NAMALWA (cell line): ENCODE measurements at regions not wholly inside any gene's neighbourhood (a gene's known extent, or its start where the extent isn't known, plus 50 kb on each side); places are given as distances from the start of the nearest gene placed in this dataset.
"Not testable (repeated sequence)": the region's sequence is repeated elsewhere in the genome, so short reads cannot be mapped to it uniquely, and the experiment has no call there.

ENCODE experiments used
- DNase-seq: peaks from one replicate; pipeline ENCODE4 v3.0.0-alpha.2; 2015; ENCODE audit warnings: low spot score

DNA sequence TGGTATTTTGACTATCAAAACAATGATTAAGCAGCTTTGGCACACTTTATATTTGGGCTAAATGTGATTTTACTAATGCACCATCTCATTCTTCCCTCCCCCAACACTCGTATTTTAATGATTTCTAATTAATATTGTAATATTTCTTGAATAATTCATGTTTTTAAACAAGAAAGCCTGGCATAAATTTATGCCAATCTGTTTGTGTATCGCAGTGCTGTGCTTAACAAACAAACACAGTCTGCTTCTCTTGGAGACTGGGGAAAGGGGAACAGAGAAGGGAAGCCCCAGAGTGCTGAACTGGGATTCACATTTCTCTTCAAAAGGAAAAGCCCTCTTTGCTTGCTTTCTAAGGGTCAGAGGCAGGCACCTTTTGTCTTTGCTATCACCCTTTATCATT, 496.9 kb upstream of the STXBP6 start:
- DNase-seq = no peak

DNA sequence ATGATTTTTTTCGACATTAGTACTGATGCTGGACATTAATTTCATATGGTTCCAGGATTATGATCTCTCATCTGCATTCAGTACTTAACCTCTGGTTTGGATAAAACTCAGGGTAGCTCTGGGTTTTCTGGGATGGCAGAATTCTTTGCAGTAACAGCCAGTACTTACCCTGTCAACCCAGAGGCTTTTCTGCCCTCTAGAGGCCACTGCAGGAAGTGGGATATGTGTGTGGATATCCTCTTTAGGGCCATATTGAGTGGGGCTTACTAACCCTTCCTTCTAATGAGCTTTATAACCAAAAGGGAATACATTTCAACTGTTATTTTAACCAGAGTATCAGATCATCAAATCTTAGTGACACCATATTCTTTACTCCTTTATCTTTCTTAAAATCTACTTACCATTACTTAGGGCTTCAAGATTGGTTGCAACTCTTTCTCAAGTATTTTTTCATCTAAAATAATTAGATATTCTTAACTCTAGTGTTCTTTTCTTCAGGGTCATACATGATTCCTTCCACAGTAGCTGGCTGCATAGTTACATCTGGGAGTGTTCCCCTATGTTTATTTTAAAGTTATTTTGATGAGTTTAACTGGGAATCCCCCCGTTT, 488.0 kb upstream of the STXBP6 start:
- peak; percentile 66 for DNase-seq

DNA sequence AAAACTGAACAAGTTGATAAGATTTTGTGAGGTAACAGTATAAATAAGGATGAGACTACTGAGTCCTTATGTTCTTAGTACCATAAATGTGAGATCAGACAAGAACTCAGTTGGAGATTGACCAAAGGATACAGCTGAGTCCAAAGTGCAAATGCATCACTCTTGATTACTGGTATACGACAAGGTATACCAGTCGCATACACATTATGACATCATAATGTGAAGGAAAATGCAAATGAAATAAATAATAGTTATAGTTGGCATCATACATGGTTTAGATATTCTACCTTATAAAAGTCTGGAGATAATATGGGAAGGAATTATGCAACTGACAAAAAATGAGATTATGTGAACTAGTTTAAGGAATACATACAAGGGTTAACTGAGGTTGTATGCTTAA, 476.3 kb upstream of the STXBP6 start:
- DNase-seq = no peak

DNA sequence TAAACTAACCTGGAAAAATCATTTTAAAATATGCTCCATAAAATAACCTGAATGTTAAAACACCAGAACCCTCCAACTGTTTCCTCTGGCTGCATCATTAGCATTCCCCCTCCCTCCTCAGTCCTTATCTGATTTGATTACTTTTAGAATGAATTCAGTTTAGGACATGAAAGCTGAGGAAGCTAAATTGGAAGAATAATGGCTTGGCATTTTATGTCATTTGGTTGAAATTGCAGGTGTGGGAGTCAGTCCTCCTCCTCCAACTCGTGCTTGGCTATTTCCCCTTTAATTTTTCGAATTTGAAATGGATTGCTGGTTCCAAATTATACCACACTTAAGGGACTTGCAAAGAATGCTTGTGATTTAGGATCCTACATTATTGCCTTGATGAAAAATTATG, 473.0 kb upstream of the STXBP6 start:
- no peak for DNase-seq

DNA sequence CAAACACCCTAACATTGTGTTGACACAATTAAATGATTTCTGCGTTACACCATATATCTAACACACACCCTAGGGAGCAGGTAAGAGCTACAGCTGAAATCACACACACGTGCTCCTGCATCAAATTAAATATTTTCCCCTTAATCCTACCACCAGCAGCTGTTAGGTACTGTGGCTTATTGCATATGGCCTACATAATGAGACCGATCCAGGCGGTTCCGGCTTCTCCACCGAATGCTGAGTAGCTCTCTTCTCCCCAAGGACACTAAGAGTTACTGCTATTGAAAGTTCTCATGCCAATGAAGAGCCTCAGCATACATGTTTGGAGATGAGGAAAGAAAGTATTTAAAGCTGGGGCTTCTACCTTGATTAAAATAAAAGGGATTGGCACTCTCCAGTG, 472.2 kb upstream of the STXBP6 start:
- no peak for DNase-seq

DNA sequence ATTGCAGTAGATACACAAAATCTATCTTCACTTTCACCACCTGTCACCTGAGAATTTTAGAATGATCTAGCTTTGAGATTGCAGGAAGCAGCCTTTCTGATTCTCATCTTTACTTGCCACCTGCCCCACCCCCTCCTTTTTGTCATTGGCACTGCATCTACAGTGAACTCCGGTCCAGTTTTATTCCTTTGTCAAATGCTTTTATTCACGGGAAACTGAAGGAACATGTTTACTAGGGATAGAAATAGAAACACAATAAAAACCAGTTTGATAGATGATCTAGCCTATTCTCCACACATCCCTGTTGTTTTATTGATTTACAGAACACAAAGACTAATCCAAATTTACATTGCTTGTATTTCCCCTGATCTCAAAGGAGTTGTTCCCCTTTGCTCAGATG, 471.7 kb upstream of the STXBP6 start:
- no peak for DNase-seq

DNA sequence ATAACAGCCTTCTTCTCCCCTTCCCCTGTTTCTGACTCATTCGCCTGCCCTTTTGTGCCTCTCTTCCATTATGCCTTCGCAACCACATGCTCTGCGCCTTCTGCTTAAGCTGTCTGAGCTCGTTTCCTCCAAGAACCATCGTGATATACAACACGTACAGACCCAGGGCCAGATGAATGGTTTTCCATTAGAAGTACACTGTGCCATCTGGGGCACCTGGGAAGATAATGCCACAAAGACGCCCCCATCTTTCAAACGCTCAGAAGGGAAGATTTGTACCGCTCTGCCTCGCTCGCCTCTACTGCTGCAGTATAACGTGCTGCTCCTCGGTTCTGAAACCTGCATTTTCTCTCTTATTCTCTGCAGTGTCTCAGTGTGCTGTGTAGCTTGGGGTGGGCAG, 470.9 kb upstream of the STXBP6 start:
- DNase-seq = no peak

DNA sequence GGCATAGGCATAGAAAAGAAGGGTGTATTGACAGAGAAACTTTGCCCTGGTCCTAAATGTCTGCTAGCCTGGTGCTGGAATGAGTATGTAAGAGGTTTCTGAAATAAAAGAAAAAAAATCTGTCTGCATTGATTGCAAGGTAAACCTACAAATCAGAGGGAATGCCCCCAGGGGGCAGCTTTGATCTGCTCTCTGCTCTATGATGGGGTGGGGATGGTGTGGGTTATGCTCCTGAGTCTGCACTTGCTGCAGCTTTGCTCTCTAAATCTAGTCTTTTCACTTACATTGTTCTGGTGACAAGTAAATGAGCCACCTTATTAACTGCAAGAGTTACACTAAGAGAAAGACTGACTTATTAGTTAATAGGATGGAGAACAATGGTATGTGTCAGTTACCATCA, 468.4 kb upstream of the STXBP6 start:
- DNase-seq = no peak

DNA sequence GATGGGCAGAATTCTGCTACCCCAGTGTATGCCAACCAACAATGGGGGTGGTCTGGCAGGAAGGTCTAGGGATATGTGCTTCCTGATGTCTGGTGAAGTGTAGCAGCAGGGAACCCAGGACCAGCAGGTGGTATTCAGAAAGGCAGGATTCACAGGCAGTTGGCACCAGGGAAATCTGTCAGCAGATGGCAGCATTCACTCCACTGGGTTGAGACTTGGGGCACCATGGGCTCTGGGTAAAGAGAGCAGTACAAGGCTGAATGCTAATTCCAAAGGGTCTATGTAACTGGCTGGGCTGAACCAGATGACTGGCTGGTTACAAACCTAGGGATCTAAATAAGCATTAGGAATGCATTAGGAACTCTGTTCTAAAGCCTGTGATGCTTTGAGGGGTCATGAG, 466.9 kb upstream of the STXBP6 start:
- no peak for DNase-seq

DNA sequence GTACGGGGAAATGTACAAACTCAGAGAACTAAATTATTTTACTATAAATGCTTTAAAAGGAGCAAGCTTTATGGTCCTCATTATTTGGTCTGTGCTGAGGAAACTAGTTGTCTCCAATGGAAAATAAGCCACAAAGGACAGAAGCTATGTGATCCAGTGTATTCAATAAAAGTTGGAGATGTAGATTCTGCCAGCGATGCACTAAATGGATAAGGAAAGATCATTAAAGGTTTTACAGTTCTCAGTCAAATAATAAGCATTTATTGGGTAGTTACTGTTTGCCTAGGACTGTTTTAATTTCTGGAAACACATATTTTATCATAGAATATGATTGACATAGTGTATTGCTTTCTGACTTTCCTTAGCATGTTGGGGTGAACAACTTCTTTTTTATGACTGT, 458.9 kb upstream of the STXBP6 start:
- DNase-seq = no peak

DNA sequence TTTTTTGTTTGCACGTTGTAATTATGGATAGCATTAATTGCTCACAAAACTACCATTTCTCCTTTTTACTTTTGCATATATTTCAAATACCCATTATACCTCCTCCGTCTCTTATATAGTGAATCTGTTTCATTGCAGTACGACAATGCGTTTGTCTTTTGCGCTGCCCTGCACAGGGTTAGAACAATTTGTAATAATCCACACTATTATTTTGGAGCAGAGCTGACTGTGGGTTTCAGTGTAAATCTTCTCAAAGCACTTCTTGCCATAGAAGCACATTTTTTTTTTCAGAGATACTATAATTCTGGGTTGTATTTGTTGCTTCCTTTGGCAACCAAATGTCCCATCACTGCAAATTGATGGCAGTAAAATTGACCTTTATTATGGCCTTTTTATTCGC, 451.8 kb upstream of the STXBP6 start:
- no peak for DNase-seq

DNA sequence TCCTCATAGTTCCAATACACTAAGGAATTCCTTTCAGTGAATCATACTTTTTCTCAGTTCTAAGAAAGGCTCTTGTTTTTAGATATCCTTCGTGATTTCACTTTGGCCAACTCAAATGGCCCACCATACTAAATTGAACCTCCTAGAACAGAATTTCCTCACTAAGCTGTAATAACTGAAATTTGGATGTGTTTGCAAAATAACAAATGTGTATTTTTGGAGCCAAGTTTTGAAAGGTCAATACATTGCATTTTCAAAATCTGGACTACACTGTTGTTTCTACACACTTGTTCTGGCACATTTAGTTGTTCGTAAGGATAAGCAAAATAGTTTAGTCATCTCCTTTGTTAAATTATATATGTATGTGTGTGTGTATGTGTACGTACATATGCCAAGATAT, 439.0 kb upstream of the STXBP6 start:
- no peak for DNase-seq

DNA sequence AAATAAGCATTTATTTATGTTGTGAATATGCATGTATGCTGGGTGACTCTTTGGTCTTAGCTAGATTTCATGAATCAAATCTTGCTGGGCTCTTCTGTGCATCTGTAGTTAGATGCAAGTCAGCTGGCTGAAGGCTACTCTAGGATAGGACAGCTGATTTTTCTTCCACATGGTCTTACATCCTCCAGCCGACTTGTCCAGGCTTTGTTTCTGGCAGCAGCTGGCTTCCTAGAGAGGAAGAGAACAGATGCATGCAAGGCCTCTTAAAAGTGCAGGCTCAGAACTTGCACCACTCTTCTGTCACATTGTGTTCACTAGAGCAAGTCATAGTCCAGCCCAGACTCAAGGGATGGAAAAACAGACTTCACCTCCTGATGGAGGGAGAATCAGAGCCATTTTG, 435.4 kb upstream of the STXBP6 start:
- no peak for DNase-seq

DNA sequence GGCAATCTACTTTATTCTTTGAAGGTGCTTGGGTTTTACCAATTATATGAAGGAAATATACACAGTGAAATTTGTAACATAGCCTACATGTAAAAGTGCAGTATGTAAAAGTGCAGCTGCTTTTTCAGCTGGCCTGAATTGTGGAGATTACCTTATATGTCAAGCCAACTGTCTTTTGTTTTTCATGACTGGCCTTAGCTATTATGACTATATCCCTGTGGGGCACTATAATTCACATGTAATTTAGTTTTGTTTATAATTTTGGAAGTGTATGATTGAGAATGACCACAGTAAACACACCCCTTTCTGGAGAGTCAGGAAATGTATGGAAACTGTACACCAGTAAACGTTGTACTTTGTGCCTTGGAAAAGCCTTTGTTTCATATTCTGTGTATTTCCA, 435.0 kb upstream of the STXBP6 start:
- DNase-seq = no peak

DNA sequence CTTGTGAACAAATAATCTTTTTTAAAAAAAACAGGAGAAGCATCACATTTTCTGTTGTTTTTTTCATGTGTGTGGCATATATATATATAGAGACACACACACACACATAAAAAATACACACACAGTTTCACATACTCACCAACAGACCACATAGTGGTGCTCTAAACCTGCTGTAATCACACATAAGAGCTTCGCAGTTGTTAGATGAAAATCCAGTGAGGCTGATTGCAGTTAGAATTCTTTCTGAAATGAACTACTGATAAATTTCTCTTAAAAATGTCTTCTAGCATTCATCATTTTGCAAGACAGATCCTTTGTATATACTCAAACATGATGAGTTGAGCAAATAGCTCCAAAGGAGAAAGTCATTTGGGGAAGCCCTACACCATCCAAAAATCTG, 434.3 kb upstream of the STXBP6 start:
- DNase-seq = no peak

DNA sequence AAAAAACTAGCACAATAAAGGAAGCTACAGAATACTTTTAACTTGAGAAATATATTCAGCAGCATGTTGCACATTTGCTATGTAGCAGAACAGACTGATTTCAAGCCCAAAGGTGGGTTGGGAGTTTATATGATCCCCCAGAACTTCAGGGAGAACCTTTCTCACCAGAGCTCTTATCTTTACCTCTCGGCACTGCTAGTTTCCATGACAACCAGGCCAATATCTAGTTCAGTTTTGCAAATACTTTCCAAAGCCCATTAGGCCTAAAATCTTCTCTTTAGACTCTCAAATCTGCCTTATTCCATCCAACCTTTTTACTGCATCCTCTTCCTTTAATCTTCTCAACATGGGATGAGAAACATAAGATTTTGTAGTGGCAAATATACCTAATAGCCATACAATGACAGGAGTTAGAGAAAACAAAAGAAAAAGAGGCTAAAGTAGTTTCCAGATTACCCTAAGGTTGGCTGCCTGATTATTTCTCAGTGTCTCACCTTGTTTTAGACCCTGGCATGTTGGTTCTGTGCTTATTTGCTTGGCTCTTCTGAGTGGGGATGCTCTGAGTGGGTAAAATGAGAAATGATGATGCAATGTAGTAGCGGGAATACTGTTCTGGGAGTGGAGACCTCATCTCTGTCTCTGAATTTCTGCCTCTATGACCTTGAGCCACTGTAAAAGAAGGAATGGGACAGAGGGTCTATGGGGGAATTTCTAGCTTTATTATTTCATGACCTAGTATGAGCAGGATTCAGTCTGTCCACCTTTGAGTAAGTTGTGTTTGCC, 427.6 kb upstream of the STXBP6 start:
- DNase-seq = no peak

DNA sequence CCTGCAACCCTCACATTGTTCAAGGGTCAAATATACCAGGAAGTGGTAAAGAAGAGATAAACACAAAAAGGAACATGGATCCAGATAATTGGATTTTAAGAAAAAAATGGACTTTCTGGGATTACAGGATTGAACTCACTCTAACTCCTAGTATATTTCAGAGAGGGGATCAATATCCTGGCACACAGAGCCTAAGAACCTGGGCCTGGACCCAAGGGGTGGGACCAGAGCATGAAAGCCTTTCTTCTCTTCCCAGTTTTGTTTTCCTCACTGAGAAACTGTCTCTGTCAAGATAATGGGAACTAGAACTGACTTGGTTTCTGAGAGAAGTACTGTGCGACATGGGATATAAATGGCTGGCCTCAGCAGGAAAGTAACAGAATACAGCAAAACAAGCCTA, 422.8 kb upstream of the STXBP6 start:
- DNase-seq = no peak

DNA sequence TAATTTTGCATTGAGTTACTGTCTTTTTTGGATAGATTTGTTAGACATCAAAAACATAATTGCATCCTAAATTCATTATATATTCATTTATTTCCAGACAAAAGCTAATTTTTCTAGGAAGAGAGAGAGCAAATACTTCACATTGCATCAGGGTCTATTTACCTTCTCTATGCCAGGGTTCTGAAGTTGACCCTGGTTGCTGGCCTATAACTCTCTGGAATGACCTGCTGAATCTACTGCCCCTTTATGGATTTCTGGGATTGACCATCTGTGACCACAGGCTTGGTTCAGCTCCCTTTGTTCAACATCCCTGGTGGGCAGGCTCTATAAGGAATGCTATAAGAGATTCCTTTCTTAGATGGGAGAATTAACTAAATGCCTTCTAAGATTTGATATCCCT, 414.8 kb upstream of the STXBP6 start:
- no peak for DNase-seq

DNA sequence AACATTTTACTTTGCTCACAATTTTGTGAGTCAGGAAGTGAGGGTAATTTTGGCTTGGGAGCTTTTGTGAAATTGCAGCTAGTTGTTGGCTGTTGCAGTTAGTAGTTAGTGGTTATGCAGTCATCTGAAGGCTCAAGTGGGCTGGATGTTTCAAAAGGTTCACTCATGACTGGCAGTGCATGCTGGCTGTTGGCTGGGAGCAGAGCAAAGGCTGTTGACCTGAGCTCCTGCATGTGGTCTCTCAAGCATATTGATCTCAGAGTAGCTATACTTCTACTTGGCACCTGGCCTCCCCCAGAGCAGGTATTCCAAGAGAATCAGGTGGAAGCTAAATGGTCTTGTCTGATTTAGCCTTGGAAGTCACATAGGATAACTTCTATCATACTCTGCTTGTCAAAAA, 414.1 kb upstream of the STXBP6 start:
- DNase-seq = no peak

DNA sequence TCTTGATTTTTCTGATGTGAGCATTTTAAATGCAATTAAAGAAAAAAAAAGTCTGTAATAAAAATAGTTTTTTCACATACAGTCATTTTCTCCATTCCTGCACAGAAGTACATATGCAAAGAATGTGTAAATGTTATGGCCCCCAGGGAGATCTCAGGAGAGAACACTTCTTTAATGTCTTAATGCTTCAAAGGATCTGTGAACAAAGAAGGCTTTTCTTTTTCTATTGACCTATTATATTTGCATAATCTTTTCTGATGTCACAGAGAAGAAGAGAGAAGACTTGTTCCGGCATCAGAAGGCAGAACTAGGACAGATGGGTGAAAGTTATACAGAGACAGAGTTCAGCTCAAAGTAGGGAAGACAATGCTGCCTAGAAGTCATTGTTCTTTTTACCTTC, 413.5 kb upstream of the STXBP6 start:
- DNase-seq = peak; percentile 21

DNA sequence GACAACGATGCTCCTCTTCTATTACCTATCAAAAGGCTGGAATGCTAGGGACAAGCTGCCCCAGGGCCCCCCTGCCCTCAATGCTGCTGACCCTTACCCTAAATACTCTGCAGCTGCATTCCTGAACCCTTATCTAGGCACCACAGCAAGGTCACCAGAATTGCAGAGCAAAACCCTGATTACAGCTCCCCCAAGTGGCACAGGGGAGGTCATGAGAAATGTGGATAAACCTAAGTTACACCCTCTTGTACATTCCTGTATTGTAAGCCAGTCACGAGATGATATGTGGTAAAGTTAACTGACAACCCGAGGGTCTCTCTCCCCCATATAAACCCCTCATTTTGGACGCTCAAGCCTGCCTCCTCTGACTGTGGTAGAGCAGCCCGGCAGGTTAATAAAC, 411.8 kb upstream of the STXBP6 start:
- peak; percentile 2 for DNase-seq

DNA sequence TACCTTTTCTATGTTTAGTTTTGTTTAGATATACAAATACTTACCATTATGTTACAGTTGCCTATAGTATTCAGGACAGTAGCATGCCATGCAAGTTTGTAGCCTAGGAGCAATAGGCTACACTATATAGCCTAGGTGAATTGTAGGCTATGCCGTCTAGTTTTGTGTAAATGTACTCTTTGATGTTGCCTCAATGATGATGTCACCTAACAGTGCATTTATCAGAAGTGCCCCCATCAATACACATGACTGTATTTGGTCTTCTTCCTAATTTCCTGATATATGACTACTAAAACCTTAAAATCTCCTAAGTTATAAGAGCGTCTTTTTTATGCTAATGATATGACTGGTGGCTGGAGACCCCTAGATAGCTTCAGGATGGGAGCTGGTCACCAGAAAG, 394.4 kb upstream of the STXBP6 start:
- DNase-seq = no peak

DNA sequence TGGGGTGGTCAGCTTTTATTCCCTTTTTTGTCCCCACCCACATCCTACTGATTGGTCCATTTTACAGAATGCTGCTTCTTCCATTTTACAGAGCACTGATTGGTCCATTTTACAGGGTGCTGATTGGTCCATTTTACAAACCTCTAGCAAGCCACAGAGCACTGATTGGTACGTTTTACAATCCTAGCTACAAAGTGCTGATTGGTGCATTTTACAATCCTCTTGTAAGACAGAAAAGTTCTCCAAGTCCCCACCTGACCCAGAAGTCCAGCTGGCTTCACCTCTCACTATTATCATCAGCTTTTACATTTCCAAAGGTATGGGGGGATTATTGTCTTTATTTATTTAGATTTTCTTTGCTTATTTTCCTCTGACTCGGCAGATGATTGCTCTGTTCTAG, 390.4 kb upstream of the STXBP6 start:
- not testable (repeated sequence) for DNase-seq

DNA sequence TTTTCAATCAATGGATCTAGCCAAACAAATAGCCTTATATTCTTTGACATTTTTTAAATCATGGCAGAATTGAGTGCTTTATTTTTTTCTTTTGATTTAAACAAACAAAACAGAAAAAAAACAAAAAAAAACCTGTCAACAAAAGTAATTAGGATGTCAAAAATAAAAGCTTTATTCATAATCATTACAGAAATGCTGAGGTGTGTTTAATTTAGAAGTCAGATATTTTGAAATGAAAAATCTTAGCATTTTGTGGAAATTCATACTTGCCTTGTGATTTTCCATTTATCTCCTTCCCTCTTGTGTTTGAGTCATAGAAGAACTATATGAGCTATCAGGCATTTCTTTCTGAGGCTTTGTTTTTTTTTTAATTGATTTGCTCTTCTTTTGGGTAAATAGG, 387.0 kb upstream of the STXBP6 start:
- no peak for DNase-seq
